IPS DF 6.9 (cell line): ENCODE measurements at regions not wholly inside any gene's neighbourhood (a gene's known extent, or its start where the extent isn't known, plus 50 kb on each side); places are given as distances from the start of the nearest gene placed in this dataset.

Experiments
- DNase-seq: peaks from one replicate; pipeline ENCODE4 v3.0.0-alpha.2; 2013; ENCODE audit warnings: low read depth, low spot score
- H3K27ac ChIP-seq: one replicate; pipeline ENCODE4 v1.5.1; 2013; ENCODE audit warnings: low read length, control low read depth
- H3K27me3 ChIP-seq: 2 replicates; pipeline ENCODE4 v1.6.1; 2013; ENCODE audit warnings: mild to moderate bottlenecking, low read length; ENCODE audit not compliant: control insufficient read depth, insufficient read depth
- H3K36me3 ChIP-seq: 2 replicates; pipeline ENCODE4 v1.6.1; 2013; ENCODE audit warnings: low read length; ENCODE audit not compliant: control insufficient read depth, insufficient read depth
- H3K4me1 ChIP-seq: 2 replicates; pipeline ENCODE4 v1.6.1; 2013; ENCODE audit warnings: low read length; ENCODE audit not compliant: control insufficient read depth, insufficient read depth
- H3K4me3 ChIP-seq: 2 replicates; pipeline ENCODE4 v1.5.1; 2013; ENCODE audit warnings: mild to moderate bottlenecking, low read length
- H3K9me3 ChIP-seq: 2 replicates; pipeline ENCODE4 v1.6.1; 2013; ENCODE audit warnings: low read length, inconsistent platforms; ENCODE audit not compliant: control insufficient read depth, insufficient read depth
- WGBS: extraction: QIAGEN DNeasy Blood & Tissue Kit; methylation state at CpG from one replicate; pipeline ENCODE4 v1.1.7; 2013; ENCODE audit warnings: mixed read lengths, missing lambda C conversion rate; ENCODE audit not compliant: insufficient read length, insufficient coverage; 5-methylcytosine and 5-hydroxymethylcytosine counted together

DNA sequence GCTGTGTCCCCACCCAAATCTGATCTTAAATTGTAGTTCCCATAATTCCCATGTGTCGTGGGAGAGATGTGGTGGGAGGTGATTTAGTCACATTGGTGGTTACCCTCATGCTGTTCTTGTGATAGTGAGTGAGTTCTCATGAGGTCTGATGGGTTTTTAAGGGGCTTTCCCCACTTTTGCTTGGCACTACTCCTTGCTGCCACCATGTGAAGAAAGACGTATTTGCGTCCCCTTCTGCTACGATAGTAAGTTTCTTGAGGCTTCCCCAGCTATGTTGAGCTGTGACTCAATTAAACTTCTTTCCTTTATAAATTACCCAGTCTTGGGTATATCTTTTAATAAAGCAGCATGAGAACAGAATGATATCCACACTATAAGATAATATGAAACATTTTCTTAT is 1023.4 kb downstream of the TLE4 start:
- Histone ChIP-seq H3K4me1 (peaks cover 1% of the 10 kb centered on the region; the same call in 1 of the 2 replicates), H3K27ac (no peak overlapping the region), H3K27me3 (no peaks in the 10 kb centered on the region), H3K4me3 (no peak overlapping the region), H3K9me3 (no peaks in the 10 kb centered on the region), H3K36me3 (no peaks in the 10 kb centered on the region)
- DNase-seq: no peak
- no CpG with 5 or more reads among the region's 4 CpGs for WGBS

DNA sequence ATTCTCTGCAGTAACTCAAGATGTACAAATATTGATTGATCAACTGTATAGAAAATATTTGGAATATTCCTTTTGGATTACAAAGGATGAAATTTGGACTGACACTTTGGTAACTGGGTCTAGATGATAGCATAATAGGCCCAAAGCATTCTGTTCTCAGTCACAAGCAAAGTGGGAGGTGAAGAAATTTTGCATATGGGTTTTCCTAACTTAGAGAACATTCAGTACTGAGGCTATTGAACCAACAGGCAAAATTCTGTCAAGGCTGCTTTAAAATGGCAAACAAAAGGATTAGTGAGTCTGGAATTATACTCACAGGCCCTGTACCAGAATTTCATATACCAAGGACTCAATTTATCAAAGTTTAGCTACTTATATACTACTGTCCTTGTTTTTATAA is 1020.6 kb downstream of the TLE4 start:
- no peak for DNase-seq
- H3K4me3 ChIP-seq: no peak overlapping the region
- peaks cover 1% of the 10 kb centered on the region; the same call in 1 of the 2 replicates for H3K4me1 ChIP-seq
- no peaks in the 10 kb centered on the region for H3K27me3 ChIP-seq
- H3K27ac ChIP-seq: no peak overlapping the region
- H3K9me3 ChIP-seq: no peaks in the 10 kb centered on the region
- H3K36me3 ChIP-seq: no peaks in the 10 kb centered on the region

DNA sequence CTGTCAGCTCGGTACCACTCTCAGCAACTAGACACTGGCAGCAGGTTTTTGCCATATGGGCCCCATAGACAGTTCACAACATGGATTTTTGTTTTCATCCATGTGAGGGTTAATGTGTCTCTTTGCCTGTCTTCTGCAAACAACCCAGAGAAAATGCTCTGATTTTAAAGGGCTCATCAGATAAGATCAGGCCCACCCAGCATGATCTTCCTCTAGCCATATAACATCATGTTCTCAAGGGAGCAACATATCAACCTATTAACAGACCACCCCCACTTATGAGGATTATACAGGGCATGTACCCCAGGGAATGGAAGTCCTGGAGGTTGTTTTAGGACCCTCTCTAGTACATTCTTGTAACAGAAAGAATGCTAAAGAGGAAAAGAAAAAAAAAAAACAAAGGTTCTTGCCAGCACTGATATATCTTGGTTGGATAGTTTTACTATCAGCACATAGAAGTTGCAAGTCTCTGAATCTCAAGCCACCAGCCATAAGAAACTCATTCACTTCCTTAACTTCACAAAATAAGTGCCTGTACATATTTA is 1015.1 kb downstream of the TLE4 start:
- H3K4me3 ChIP-seq: no peak overlapping the region
- H3K9me3 ChIP-seq: no peaks in the 10 kb centered on the region
- no peak for DNase-seq
- no peaks in the 10 kb centered on the region for H3K27me3 ChIP-seq
- no peak overlapping the region for H3K27ac ChIP-seq
- WGBS: no CpG with 5 or more reads among the region's 1 CpG
- H3K36me3 ChIP-seq: no peaks in the 10 kb centered on the region
- H3K4me1 ChIP-seq: peaks cover 1% of the 10 kb centered on the region; the same call in 1 of the 2 replicates

GRCh38 chr9:80571953-80572352 is 1000.2 kb downstream of the TLE4 start:
- no peaks in the 10 kb centered on the region for H3K27me3 ChIP-seq
- WGBS: no CpG with 5 or more reads among the region's 3 CpGs
- no peak overlapping the region for H3K27ac ChIP-seq
- no peaks in the 10 kb centered on the region for H3K9me3 ChIP-seq
- DNase-seq: no peak
- no peaks in the 10 kb centered on the region for H3K4me1 ChIP-seq
- H3K4me3 ChIP-seq: no peak overlapping the region
- H3K36me3 ChIP-seq: no peaks in the 10 kb centered on the region

- H3K4me1 ChIP-seq: no peaks in the 10 kb centered on the region
- no peak for DNase-seq
- H3K36me3 ChIP-seq: no peaks in the 10 kb centered on the region
- no CpG with 5 or more reads among the region's 1 CpG for WGBS
- H3K4me3 ChIP-seq: no peak overlapping the region
- no peaks in the 10 kb centered on the region for H3K9me3 ChIP-seq
- no peak overlapping the region for H3K27ac ChIP-seq
- H3K27me3 ChIP-seq: no peaks in the 10 kb centered on the region
These were observed 997.5 kb downstream of the TLE4 start for GRCh38 chr9:80569236-80569635.

DNA sequence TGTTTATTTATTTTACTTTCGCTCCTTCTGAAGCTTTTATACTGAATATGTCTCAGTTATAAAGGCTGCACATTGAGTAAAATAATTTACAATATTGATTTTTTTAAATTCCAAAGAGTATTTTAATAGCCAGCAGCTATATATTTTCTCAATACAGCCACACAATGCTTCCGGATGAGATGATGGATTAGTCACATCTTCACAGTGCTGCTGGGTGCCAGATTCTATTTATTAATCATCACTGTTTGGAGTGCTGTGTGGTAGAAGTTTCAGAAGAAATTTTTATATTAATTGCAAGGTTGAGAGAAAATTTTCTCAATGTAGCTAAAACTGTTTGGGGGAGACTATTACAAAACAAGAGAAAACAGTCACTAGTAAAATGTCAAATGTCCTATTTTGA is 989.8 kb downstream of the TLE4 start:
- H3K36me3 ChIP-seq: no peaks in the 10 kb centered on the region
- no peaks in the 10 kb centered on the region for H3K4me1 ChIP-seq
- H3K4me3 ChIP-seq: no peak overlapping the region
- no CpG with 5 or more reads among the region's 2 CpGs for WGBS
- no peaks in the 10 kb centered on the region for H3K27me3 ChIP-seq
- no peaks in the 10 kb centered on the region for H3K9me3 ChIP-seq
- DNase-seq: no peak
- no peak overlapping the region for H3K27ac ChIP-seq

- Histone ChIP-seq H3K36me3 (no peaks in the 10 kb centered on the region), H3K4me1 (no peaks in the 10 kb centered on the region), H3K4me3 (no peak overlapping the region), H3K27me3 (no peaks in the 10 kb centered on the region), H3K27ac (no peak overlapping the region), H3K9me3 (no peaks in the 10 kb centered on the region)
- no CpG with 5 or more reads among the region's 2 CpGs for WGBS
- DNase-seq: no peak
These were observed 989.2 kb downstream of the TLE4 start for GRCh38 chr9:80560976-80561375.

GRCh38 chr9:80557256-80557655 is 985.5 kb downstream of the TLE4 start:
- Histone ChIP-seq H3K27ac (no peak overlapping the region), H3K4me3 (no peak overlapping the region), H3K36me3 (no peaks in the 10 kb centered on the region), H3K4me1 (no peaks in the 10 kb centered on the region), H3K9me3 (no peaks in the 10 kb centered on the region), H3K27me3 (no peaks in the 10 kb centered on the region)
- DNase-seq: no peak
- no CpG with 5 or more reads among the region's 1 CpG for WGBS

- Histone ChIP-seq H3K36me3 (no peaks in the 10 kb centered on the region), H3K4me1 (no peaks in the 10 kb centered on the region), H3K27ac (no peak overlapping the region), H3K27me3 (no peaks in the 10 kb centered on the region), H3K9me3 (no peaks in the 10 kb centered on the region), H3K4me3 (no peak overlapping the region)
- no peak for DNase-seq
These were observed 984.9 kb downstream of the TLE4 start for GRCh38 chr9:80556631-80557030.

DNA sequence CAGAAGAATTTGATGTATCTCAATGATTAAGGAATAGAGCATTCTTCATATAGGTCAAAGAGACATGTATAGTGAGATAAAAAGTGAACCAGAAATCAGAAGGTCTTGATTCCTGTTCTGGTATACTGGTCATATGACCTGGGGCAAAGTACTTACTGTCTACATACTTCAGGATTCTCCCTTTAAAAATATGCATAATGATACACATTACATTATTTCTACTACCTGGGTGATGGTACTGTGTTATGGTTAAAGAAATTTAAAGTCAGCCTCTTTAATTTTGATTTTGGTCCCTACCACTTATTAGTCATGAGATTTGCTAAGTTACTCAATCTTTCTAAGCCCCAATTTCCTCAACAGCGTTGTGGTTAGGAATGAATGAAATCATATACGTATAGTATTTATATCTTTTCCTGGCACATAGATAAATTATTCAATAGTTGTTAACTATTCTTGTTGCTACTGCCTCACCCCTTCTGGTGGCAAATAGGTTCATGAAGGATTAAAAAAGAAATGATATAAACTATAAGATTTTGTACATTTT is 984.1 kb downstream of the TLE4 start:
- no CpG with 5 or more reads among the region's 2 CpGs for WGBS
- Histone ChIP-seq H3K36me3 (no peaks in the 10 kb centered on the region), H3K9me3 (no peaks in the 10 kb centered on the region), H3K4me3 (no peak overlapping the region), H3K27me3 (no peaks in the 10 kb centered on the region), H3K4me1 (no peaks in the 10 kb centered on the region), H3K27ac (no peak overlapping the region)
- no peak for DNase-seq

DNA sequence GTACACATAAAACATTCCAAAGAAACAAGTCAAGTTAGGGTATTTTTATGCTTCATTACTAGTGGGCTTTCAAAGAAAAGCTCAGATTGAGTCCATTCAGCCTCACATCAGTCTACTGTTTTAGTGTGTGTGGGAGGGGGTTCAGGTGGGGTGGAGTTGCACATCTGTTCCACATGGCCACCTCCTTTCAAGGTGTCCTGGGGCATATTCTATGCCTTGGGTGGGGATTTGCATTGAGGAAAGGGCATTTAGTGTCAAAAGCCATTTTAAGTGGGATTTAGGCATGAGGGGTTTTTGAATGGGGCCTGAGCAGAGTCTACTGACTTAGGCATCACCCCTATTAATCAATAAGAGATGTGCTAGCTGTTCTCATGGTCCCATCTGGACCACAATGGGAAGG is 983.1 kb downstream of the TLE4 start:
- DNase-seq: no peak
- Histone ChIP-seq H3K9me3 (no peaks in the 10 kb centered on the region), H3K4me3 (no peak overlapping the region), H3K4me1 (no peaks in the 10 kb centered on the region), H3K36me3 (no peaks in the 10 kb centered on the region), H3K27ac (no peak overlapping the region), H3K27me3 (no peaks in the 10 kb centered on the region)
